Islet precursor cell (in vitro differentiated cells): ENCODE measurements at regions not wholly inside any gene's neighbourhood (a gene's known extent, or its start where the extent isn't known, plus 50 kb on each side); places are given as distances from the start of the nearest gene placed in this dataset.

Source experiments
- DNase-seq: peaks from one replicate; pipeline ENCODE4 v3.0.0-alpha.2; 2018

DNA sequence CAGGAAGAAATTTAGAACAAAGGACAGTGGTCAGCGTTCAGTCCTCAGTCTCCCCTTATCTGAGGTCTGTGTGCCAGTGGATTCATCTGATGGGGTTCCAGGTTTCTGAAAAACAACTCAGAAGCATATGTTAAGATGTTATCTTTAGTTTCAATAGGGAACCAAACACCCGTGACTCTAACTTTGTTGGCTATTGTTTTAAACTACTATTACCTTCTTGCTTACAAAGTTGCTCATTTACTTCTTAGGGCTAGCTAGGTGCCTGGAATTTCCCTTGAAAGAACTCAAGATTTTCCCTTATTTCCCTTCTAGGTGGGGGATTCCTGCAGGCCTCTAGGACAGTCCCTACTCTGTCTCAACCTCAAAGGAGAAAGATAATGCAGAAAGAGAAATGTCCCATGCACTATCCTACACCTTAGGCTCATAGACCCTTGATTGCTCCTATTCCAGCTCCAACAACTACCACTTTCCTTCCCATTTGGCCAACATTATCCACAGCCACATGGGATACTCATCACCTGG, 192.5 kb upstream of the LYZL1 start:
- no peak for DNase-seq

GRCh38 chr10:29098423-29098822, 190.4 kb upstream of the LYZL1 start:
- no peak for DNase-seq

GRCh38 chr10:29099001-29099400, 189.9 kb upstream of the LYZL1 start:
- DNase-seq = no peak

DNA sequence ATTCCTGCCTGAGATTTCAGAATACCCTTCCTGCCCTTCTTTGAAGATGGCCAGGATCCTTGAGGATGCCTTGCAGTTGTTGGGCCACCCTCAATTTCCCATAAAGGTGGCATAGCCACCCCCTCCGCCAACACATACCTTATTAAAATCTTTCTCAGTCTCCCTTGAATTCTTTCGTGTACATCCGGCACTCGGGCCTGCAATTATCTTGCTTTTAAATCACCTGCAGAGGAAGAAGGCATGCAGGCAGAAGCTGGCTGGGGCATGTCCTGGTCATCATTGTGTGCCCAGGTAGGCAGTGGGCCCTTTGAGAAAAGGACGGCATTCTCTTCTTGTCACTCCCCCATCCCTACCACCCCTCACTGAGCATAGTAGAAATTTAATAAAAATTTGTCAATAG, 189.5 kb upstream of the LYZL1 start:
- peak; percentile 60 for DNase-seq

DNA sequence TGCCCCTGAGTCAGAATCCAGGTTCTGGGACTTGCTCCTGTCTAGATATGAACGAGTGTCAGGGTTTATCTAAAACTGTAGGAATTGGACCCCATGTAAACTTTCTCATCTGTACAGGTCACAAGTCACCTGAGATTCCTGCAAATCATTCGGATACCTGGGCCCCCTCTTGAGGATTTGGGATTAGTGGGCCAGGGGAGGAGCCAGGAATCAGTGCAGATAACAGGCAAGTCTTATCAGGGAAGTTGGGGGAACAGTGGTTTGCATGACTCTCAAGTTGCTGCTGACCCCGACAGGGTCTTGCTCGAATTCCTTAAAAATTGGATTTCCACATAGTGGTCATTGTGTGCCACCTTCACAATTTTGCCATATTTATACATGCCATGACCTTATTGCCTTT, 188.4 kb upstream of the LYZL1 start:
- no peak for DNase-seq

DNA sequence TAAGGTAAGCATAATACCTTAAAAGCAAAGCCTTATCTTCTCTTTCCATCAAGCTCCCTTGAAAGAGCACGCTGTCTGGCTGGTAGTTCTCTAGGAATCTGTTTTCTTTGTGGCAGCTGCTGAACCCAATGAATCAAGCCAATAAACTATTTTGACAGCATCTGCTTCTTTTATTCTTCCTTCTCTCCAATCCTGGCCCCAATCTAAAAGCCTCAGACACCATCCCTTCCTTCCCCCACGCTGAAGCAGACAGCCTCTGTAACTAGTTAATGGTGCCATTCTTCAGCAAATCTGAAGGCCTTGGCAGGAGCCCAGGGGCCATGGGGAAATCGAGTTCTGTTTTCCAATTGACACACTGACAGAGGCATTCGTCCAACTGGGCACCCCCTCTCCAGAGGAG, 186.6 kb upstream of the LYZL1 start:
- DNase-seq = peak; percentile 95

DNA sequence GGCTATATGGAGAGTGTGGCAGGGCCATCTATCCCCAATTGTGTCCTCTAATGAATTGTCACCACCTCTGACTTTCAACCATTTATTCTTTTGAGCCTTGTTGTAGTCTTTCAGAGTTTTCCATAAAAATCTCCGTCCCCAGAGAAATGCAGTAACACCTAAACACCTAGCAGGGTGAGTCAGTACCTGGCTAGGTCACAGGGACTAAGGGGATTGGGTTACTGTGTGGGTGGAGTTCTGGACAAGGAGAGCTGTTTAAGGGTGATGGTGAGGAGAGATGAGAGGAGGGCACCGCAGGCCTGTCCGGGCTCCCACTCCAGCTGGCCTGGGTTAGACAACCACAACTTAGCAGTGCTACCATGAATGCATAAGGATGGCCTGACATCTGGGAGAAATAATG, 186.2 kb upstream of the LYZL1 start:
- DNase-seq = peak; percentile 85

DNA sequence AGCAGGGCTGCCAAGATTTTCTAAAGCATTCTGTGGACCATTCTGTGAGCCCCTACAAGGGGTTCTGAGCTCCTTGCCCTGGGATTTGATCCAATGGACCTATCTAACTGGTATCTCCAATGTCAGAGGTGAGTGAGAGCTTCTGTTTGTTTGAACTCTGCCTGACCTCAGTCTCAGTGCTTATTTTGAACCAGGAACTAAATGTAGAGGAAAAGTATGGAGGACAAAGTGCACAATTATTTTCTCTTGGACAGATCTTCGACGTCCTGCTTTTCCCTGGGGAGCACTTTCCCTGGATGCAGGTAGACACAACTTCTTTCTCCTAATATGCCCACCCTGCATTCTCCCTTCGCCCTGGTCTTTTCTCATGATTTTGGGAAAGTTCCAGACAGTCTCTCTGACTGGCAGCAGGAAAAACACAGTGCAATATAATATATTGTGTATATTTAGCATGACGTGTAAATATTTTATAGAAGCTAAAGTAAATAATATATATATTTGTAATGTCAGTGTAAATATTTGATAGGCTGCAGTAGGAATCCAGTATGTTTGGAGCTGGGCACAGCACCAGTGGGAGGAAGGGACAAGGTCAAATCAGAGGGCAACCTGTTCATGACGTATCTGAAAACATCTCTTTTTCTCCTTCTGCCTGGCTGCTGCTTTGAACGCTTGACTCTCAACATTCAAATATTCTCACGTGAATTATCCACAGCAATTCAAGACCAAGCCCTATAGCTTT, 184.0 kb upstream of the LYZL1 start:
- no peak for DNase-seq

- DNase-seq = peak; percentile 74
Observed at GRCh38 chr10:29105516-29106215, 183.2 kb upstream of the LYZL1 start.

GRCh38 chr10:29106287-29106686, 182.6 kb upstream of the LYZL1 start:
- DNase-seq = peak; percentile 60

DNA sequence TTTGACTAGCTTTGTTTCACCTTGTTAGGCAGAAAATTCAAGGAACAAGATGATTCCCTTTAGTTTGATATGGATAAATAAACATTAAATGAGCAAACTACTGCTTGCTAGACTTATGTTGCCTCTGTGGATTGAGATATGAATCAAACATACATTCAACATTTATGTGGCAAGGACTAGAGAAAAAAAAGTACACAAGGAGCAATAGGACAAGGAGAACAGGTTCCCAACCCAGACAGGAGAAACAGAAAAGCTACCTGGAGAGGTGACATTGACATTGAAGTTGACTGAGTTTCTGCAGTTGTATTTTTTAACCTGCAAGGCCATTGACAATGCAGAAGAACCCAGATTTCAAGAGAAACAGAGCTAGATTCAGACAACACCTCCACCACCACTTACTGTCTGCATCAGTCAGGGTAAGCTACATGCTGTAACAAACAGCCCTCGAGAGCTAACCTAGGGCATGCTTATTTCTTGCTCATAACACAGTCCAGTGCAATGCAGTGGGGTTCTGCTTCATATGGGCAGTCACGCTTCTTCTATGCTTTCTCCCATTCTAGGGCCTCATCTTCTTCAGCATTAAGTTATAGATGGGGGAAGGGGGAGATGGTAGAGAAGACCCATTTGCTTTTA, 180.9 kb upstream of the LYZL1 start:
- DNase-seq = no peak

DNA sequence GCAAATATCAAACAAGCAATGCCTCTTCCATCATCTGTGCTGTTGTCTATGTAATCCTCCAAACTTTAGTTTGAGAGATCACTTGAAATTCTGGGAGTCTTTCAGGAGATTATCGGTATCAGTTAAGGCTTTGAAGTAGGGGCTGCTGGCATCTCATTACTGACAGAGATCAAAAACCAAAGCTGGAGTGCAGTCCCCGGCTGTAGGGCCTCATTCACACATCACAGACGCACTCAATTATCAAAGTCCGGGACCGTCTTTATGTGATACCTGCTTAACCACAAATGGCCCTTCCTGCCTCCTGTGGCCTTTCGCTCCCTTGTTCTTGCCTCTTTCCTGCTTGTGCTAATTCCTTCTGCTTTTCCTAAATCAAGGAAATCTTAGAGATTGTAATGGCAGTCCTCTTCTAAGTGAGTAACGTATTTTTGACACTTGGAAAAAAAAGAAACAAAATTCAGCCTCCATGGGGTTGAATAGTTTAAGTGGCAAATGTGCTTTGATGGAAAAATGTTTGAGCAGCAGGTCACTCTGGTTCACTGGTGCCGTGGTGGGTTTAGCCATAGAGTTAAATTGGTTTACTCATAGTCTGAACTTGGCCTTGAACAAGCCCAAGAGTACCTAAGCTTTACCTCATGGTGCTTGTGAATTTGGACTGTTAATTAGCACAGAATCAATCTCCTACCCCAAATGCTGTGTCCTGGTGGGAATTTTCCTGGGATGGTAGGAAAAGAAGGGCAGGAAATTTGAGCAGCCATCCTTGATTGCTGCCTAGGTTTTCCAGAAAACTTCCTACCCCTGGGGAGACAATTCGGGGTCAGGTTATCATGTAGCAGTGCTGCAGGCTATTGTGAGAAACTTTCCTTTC, 178.9 kb upstream of the LYZL1 start:
- DNase-seq = peak; percentile 94

DNA sequence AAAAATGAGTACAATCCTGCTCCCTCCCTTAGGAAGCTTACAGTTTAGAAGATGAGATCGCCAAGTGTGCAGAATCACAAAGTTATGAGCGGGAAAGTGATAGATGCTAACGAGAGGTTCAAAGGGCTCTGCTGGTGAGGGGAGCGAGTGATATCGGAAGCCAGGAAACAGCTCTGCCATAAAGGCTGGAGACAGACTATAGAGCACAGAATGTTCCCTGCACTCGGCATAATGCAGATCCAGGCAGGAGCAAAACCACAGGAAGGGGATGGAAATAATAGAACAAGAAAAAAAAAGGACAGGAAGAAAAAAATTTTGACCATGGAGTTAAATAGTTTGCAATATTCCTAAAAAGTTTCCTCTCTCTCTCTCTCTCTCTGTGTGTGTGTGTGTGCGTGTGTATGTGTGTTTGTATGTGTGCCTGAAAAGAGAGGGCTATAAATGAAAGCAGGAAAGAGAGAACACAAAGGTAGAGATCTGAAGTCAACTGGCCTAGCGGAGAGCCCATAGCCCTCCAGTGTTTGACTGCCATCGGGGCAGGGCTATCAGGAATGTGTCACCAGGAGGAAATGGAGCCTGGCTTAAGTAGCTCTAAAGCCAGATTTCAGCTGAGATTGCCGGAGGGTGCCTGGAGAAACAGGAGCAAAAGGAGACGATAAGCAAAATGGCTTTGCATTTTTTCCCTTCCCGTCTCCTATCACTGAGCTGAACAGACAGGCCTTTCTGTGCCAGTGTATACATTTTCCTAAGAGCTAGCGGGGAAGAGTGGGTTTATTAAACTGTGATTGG, 175.8 kb upstream of the LYZL1 start:
- DNase-seq = peak; percentile 96

DNA sequence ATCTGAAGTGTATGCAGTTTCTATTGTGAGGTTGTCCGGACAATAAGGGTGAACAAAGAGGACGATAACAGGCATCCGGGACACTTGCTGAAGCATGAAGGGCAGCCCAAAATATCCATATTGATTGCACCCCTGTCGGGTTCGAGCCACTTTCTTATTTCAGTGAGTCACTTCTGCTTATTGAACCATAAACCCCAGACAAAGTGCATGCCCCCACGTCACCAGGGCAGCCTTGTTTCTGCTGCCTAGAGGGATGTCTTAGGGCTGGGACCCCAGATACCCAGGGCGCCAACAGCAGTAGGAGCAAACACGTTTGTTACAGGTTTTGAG, 175.3 kb upstream of the LYZL1 start:
- no peak for DNase-seq

- no peak for DNase-seq
Observed at GRCh38 chr10:29114141-29114540, 174.7 kb upstream of the LYZL1 start.

GRCh38 chr10:29117781-29118180, 171.1 kb upstream of the LYZL1 start:
- no peak for DNase-seq

DNA sequence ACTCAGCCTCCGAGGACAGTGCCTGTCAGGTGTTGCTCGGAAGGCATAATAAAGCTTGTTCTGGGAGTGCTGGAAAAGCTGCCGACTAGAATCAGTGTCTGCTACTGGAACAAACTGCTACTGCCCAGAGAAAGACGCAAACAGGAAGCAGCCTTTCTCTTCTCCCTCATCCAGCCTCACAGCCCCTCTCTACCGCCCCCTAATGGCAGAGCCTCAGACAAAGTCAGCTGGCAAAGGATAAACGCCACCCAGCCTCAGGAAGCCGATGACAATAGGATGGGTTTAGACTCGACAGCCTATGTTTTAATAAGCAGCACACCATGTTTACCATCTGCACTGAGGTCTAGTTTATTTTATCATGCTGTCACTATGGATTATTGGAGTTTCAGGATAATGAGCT, 169.5 kb upstream of the LYZL1 start:
- DNase-seq = peak; percentile 64

DNA sequence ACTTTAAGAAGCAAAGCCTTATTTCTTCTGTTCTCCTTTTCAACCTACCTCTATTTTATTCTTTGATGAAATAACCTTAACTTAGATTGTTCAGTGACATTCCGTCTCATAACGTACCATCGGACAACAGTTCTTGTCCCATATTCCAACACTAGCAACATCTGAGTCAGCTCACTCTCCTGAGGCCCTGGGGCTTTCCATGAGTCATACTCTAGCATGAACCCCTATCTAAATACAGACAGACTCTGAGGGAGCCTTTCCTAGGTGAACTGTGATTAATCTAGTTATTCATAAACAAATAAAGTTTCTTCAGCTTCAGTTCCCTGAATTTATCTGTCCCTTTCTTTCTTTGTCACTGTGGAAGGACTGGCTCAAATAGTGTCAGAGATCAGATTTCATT, 168.7 kb upstream of the LYZL1 start:
- DNase-seq = peak; percentile 57

DNA sequence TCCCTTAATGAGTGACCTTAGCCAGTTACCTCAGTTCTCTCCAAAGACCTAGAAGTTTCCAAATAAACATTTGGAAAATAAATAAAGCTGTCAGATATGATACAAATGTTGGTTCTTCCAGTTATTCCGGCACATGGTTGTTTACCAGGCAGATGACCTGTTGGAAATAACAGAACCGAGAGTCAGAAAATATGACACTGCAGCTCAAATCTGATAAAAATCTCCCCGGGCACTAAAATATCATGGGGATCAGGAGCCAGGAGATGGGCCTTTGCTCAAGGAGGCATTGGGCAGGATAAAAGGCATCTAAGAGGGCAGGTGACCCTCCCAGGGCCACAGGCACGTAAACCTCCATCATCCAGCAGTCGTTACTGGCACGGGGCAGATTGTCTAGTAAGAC, 164.0 kb upstream of the LYZL1 start:
- DNase-seq = no peak

- DNase-seq = peak; percentile 81
Observed at GRCh38 chr10:29127037-29127700, 161.7 kb upstream of the LYZL1 start.

DNA sequence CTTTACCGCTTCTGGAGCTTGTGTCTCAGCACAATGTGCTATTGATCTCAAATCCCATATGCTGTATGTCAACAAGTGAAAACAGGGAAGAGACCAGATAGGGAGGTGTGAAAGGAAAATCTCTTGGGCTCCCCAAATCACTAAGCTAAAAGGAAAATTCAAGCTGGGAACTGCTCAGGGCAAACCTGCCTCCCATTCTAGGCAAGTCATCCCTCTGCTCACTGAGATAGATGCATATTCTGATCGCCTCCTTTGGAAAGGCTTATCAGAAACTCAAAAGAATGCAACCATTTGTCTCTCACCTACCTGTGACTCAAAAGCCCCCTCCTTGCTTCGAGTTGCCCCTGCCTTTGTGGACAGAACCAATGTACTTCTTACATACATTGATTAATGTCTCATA, 161.1 kb upstream of the LYZL1 start:
- DNase-seq = no peak

- peak; percentile 56 for DNase-seq
Observed at GRCh38 chr10:29130190-29130673, 158.6 kb upstream of the LYZL1 start.
